ENCODE measurements at regions not wholly inside any gene's neighbourhood (a gene's known extent, or its start where the extent isn't known, plus 50 kb on each side); places are given as distances from the start of the nearest gene placed in this dataset.
"Not testable (repeated sequence)": the region's sequence is repeated elsewhere in the genome, so short reads cannot be mapped to it uniquely, and the experiment has no call there.

DNA sequence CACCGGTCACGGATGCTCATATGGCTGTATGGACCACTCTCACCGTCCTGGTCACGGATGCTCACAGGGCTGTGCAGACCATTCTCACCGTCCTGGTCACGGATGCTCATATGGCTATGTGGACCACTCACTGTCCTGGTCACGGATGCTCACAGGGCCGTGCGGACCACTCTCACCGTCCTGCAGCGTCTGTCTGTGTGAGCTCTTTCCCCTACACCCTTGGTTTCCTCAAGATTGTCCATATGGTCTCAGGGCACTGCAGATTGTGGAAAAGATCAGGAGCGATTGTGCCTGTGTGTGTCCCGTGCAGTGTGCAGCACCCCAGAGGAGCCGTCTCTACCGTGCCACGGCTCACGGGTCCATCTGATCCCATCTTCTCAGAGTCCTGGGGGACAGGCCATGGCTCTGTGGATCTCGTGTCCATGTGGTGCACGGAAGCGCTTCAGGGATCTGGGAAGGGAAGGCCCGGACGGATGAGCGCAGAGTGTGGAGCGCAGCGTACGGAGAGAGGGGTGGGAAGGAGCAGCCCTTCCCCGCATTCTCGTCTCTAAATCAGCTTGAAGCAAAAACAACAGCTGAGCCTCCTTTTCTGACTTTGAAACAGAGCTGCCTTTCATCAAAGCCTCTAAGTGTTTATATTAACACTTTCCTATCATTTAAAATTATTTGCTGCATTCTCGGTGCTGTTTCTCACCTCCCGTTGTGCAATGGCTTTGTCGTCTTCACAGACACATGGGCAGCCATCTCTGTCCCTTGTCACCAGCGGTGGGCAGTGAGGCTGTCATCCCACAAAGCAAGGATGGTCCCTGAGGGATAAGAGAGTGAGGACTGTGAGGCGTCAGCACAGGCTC is 208.0 kb downstream of the BANP start:
- H3K27ac ChIP-seq, H3K4me3 ChIP-seq: not testable (repeated sequence)
- DNase-seq (ENCODE audit: low spot score) = peak; percentile 47

GRCh38 chr16:88159897-88160335 is 208.7 kb downstream of the BANP start:
- not testable (repeated sequence) for H3K27ac ChIP-seq, H3K4me3 ChIP-seq
- peak; percentile 53 for DNase-seq (ENCODE audit: low spot score)

- peak; percentile 38 for DNase-seq (ENCODE audit: low spot score)
- H3K4me3 ChIP-seq, H3K27ac ChIP-seq: not testable (repeated sequence)
These were observed 210.0 kb downstream of the BANP start for GRCh38 chr16:88161191-88161590.

DNA sequence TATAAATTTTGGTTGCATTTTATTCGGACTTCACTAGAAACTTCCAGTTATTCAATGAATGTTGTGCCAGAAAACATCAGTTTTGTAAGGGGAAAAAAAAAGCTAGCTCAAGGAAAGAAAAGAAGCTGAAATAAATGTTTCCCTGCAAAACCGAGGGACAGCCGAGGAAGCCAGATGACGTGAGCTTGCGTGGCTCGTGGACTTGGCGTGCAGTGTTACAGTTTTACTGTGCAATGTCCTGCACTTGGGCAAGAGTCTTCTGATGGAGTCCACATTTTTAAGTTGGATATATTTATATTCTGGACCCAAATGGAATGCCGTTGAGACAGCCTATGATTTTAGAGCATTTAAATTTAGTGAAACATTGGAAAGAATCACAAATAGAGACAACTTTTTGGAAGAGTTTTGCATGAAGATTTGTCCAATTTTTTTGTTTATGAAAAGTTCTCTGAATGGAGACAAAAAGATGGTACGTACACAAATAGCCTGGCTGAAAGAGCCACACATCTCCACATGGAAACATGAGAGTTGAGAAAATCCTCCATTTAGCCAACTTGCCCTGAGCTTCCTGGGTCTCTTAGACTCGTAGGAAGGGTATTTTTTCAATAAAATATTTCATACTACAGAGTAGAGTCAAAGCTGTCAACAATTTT is 210.5 kb downstream of the BANP start:
- not testable (repeated sequence) for DNase-seq (ENCODE audit: low spot score); H3K27ac ChIP-seq; H3K4me3 ChIP-seq

DNA sequence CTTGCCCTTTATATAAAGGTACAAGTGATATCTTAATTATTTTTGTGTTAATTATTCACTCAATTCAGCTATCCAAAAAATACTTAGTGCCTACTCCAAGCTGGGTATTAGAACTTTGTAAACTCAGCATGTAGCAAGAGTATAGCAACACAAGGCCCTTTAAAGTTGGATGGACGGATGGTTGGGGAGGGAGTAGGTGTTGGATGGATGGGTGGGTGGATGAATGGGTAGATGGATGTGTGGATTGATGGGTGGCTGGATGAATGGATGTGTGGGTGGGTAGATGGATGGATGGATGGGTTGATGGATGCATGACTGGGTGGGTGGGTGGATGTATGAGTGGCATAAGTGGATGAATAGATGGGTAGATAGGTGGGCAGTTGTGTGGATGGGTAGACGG is 211.5 kb downstream of the BANP start:
- not testable (repeated sequence) for DNase-seq (ENCODE audit: low spot score); H3K27ac ChIP-seq; H3K4me3 ChIP-seq

DNA sequence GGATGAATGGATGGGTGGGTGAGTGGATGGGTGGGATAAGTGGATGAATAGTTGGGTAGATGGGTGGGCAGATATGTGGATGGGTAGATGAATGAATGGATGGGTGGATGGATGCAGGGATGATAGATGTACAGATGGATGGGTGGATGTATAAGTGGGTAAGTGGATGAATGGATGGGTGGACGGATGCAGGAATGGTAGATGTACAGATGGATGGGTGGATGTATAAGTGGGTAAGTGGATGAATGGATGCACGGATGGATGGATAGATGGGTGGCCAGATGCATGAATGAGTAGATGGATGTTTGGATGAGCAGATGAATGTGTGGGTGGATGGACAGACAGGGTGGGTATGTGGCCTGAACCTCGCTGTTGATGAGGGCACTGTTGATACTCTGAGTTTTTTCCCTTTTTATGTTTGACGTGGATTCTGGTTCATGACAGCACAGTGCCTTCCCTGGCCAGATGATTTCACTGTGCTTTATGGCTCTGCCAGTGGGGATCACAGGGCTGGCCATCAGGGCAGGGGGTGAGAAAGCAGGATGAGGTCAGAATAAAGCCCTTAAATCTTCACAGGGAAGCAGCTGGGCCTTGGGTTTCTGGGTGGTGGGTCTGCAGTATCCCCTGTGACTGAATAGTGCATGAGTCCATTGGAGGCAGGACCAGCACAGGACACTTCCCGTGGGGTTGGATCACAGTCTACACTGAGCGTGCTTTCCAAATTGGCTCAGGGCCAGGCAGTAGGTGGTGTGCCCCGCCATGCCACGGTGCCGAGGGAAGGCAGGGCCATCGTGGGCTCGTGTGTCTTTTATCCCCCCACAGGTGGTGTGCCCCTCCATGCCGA is 213.2 kb downstream of the BANP start:
- DNase-seq (ENCODE audit: low spot score) = peak; percentile 58

GRCh38 chr16:88165040-88165544 is 213.9 kb downstream of the BANP start:
- peak; percentile 45 for DNase-seq (ENCODE audit: low spot score)
- not testable (repeated sequence) for H3K4me3 ChIP-seq, H3K27ac ChIP-seq

More for the DNA sequence above, 213.2 kb downstream of the BANP start:
- H3K27ac ChIP-seq, H3K4me3 ChIP-seq: not testable (repeated sequence)

- peak; percentile 53 for DNase-seq (ENCODE audit: low spot score)
- not testable (repeated sequence) for H3K27ac ChIP-seq
These were observed 214.4 kb downstream of the BANP start for GRCh38 chr16:88165683-88166082.

GRCh38 chr16:88166209-88166773 is 215.1 kb downstream of the BANP start:
- not testable (repeated sequence) for H3K27ac ChIP-seq, H3K4me3 ChIP-seq
- DNase-seq (ENCODE audit: low spot score) = peak; percentile 36

More at GRCh38 chr16:88165683-88166082, 214.4 kb downstream of the BANP start:
- H3K4me3 ChIP-seq = not testable (repeated sequence)

DNA sequence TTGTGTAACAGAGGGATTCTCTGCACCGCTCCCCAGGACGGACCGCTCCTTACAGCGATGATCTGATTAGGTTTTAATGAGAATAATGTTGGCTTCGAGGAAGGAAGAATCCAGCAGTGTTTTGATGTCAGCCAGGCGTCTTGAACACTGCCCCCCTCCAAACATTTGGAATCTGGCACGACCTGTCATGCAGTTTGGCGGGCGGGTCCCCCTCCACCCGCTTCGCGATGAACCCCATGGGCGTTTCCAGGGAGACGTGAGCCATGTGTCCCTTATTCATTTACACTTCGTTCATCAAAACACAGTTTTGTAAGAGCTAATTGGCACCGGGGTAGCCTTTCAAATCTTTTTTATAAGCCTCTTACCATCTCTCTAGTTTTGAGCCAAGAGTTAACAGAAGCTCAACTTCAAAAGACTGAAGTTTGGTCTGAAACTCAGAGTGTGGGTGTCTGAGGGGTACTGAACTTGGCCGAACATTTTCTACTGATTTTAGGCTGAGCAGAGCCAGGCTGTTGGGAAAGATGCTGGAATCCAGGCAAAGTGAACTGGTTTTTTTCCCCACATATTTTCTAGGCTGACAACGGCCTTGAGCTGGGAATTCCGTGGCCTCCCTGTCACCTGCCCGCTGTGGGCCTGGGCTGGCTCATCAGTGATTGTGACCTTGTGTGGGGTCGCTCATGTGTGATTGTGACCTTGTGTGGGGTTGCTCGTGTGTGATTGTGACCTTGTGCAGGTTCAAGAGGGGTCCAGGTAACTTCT is 214.8 kb upstream of the ZNF469 start:
- DNase-seq (ENCODE audit: low spot score) = peak; percentile 55
- peak overlapping the region in 1 of 2 donors; percentile 7 for H3K27ac ChIP-seq
- not testable (repeated sequence) for H3K4me3 ChIP-seq

DNA sequence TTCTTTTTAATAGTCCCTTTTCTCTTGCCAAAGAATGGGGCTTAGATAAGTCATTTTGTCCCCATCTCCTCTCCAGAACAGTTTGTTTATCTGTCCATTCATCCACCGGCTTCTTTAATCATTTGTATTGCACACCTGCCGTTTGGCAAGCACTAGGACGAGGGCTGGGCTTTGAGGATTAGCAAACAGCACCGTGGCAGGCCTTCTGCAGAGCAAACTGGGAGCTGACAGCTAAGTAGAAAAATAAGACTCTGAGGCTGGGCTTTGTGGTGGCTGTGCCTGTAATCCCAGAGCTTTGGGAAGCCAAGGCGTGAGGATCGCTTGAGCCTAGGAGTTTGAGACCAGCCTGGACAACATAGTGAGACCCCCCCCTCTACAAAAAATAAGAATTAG is 214.2 kb upstream of the ZNF469 start:
- DNase-seq (ENCODE audit: low spot score) = peak; percentile 28
- H3K4me3 ChIP-seq, H3K27ac ChIP-seq: not testable (repeated sequence)

GRCh38 chr16:88169136-88169830 is 213.5 kb upstream of the ZNF469 start:
- not testable (repeated sequence) for H3K27ac ChIP-seq, H3K4me3 ChIP-seq
- DNase-seq (ENCODE audit: low spot score) = peak; percentile 36

DNA sequence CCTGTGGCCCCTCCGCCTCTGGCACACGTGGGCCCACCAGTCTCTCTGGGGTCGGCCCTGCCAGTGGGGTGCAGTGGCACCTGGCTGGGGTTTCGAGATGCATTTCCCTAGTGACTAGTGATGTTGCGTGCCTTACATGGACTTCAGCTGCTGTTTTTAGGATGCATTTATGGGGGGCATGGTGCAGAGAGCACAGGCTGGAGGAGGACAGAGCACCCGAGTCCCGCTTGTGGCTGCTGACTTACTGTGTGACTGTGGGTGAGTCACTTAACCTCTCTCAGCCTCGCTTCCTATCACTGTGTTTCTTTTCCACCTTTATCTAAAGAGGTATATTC is 213.0 kb upstream of the ZNF469 start:
- peak; percentile 11 for DNase-seq (ENCODE audit: low spot score)
- not testable (repeated sequence) for H3K4me3 ChIP-seq, H3K27ac ChIP-seq

Measured in coronary artery (tissue), 2 donors.